Esophagus squamous epithelium (tissue), 4 donors: ENCODE measurements at regions not wholly inside any gene's neighbourhood (a gene's known extent, or its start where the extent isn't known, plus 50 kb on each side); places are given as distances from the start of the nearest gene placed in this dataset.

Experiments used
- CTCF ChIP-seq, 6 experiments: fragments of 450-650 bp in 4 of 6; fragments of 200-600 bp in 2 of 6; sonication (generic) in 2 of 6; IDR thresholded peaks; one replicate each; pipeline ENCODE4 v1.5.1; 2016 to 2019; ENCODE audit warnings: antibody characterized with exemption in 6 of 6, mild to moderate bottlenecking in 4 of 6, moderate library complexity in 4 of 6
- POLR2A ChIP-seq, 4 donors: fragments of 450-650 bp; IDR thresholded peaks; one replicate each; pipeline ENCODE4 v1.6.1; 2017; ENCODE audit warnings: antibody characterized with exemption in 4 of 4, mild to moderate bottlenecking in 4 of 4, moderate library complexity in 3 of 4

DNA sequence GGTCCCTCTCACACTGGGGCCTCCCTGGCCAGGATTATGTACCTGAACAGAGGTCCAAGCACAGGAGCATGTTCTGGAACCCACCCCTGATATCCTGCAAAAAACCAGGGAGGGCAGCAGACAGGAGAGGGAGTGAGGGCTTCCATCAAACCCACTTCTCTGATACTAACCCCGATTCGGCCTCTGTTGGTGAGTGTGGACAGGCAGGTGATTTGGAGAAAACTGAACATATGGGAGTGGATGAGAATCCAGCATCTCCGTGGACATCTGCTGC lies 215.3 kb downstream of the MATN1 start:
- TF ChIP-seq CTCF (IDR thresholded peaks at IDR 0.05) = no peak
- no peak for TF ChIP-seq POLR2A (IDR thresholded peaks at IDR 0.05)
